Neural progenitor cell (in vitro differentiated cells): ENCODE measurements at regions not wholly inside any gene's neighbourhood (a gene's known extent, or its start where the extent isn't known, plus 50 kb on each side); places are given as distances from the start of the nearest gene placed in this dataset.
"Not testable (repeated sequence)": the region's sequence is repeated elsewhere in the genome, so short reads cannot be mapped to it uniquely, and the experiment has no call there.

ENCODE experiments used
- DNase-seq: peaks from one replicate; pipeline ENCODE4 v3.0.0-alpha.2; 2016; ENCODE audit warnings: low spot score
- H2AFZ ChIP-seq: fragments of 200-600 bp; sonication (generic); replicated peaks from 2 replicates; pipeline ENCODE4 v1.6.1; 2016; ENCODE audit warnings: antibody characterized with exemption
- H3F3A ChIP-seq: fragments of 200-600 bp; sonication (generic); 2 replicates; pipeline ENCODE4 v1.6.1; 2016; ENCODE audit warnings: antibody characterized with exemption, low read depth
- H3K27ac ChIP-seq: fragments of 200-600 bp; sonication (generic); 2 replicates; pipeline ENCODE4 v1.5.1; 2016; ENCODE audit warnings: mild to moderate bottlenecking
- H3K27me3 ChIP-seq: fragments of 200-600 bp; sonication (generic); 2 replicates; pipeline ENCODE4 v1.6.1; 2016; ENCODE audit warnings: mild to moderate bottlenecking, moderate library complexity
- H3K36me3 ChIP-seq: fragments of 200-600 bp; sonication (generic); 2 replicates; pipeline ENCODE4 v1.5.1; 2016
- H3K4me1 ChIP-seq: fragments of 200-600 bp; sonication (generic); 2 replicates; pipeline ENCODE4 v1.6.1; 2016; ENCODE audit warnings: mixed run types
- H3K4me2 ChIP-seq: fragments of 200-600 bp; sonication (generic); 2 replicates; pipeline ENCODE4 v1.6.1; 2016
- H3K4me3 ChIP-seq: fragments of 200-600 bp; sonication (generic); 2 replicates; pipeline ENCODE4 v1.5.1; 2016
- H3K79me2 ChIP-seq: fragments of 200-600 bp; sonication (generic); 2 replicates; pipeline ENCODE4 v1.6.1; 2016; ENCODE audit warnings: low read depth
- H3K9ac ChIP-seq: fragments of 200-600 bp; sonication (generic); 2 replicates; pipeline ENCODE4 v1.6.1; 2016
- H3K9me3 ChIP-seq: fragments of 200-600 bp; sonication (generic); 2 replicates; pipeline ENCODE4 v1.5.1; 2016; ENCODE audit warnings: low read depth
- H4K20me1 ChIP-seq: fragments of 200-600 bp; sonication (generic); 2 replicates; pipeline ENCODE4 v1.6.1; 2016; ENCODE audit warnings: low read depth
- H3K27ac Mint-ChIP-seq: 3 replicates; pipeline ENCODE4 v1.8.0; 2021; ENCODE audit warnings: mixed read lengths
- H3K27me3 Mint-ChIP-seq: 2 replicates; pipeline ENCODE4 v1.8.0; 2022; ENCODE audit warnings: low read depth, mild to moderate bottlenecking, inconsistent platforms, moderate library complexity, mixed read lengths; ENCODE audit not compliant: insufficient read depth
- H3K36me3 Mint-ChIP-seq: 3 replicates; pipeline ENCODE4 v1.8.0; 2021; ENCODE audit warnings: mixed read lengths
- H3K4me1 Mint-ChIP-seq: 3 replicates; pipeline ENCODE4 v1.8.0; 2021; ENCODE audit warnings: mixed read lengths
- H3K4me3 Mint-ChIP-seq: 3 replicates; pipeline ENCODE4 v1.8.0; 2021; ENCODE audit warnings: mild to moderate bottlenecking, moderate library complexity, mixed read lengths
- H3K9me3 Mint-ChIP-seq: 3 replicates; pipeline ENCODE4 v1.8.0; 2020; ENCODE audit warnings: mixed read lengths
- CTCF ChIP-seq: fragments of 200-600 bp; sonication (generic); IDR thresholded peaks from 2 replicates; pipeline ENCODE4 v1.5.1; 2017; ENCODE audit warnings: antibody characterized with exemption, mild to moderate bottlenecking
- EZH2 ChIP-seq: fragments of 200-600 bp; sonication (generic); IDR thresholded peaks from 2 replicates; pipeline ENCODE4 v1.6.1; 2017; ENCODE audit warnings: antibody characterized with exemption, mild to moderate bottlenecking, moderate library complexity
- EZH2phosphoT487 ChIP-seq: fragments of 200-600 bp; sonication (generic); IDR thresholded peaks from 2 replicates; pipeline ENCODE4 v1.6.1; 2017; ENCODE audit warnings: antibody characterized with exemption

- Histone ChIP-seq H3K27me3 (no peaks in the 10 kb centered on the region), H2AFZ (no peak overlapping the region), H3K4me2 (no peak overlapping the region), H3K4me1 (no peaks in the 10 kb centered on the region), H3K4me3 (no peak overlapping the region), H3K9me3 (no peaks in the 10 kb centered on the region), H4K20me1 (no peaks in the 10 kb centered on the region), H3K27ac (no peak overlapping the region), H3K79me2 (no peaks in the 10 kb centered on the region), H3F3A (no peaks in the 10 kb centered on the region), H3K9ac (no peak overlapping the region), H3K36me3 (no peaks in the 10 kb centered on the region)
- Mint-ChIP-seq H3K4me3 (no peak overlapping the region), H3K9me3 (peaks cover 24% of the 10 kb centered on the region), H3K4me1 (no peaks in the 10 kb centered on the region), H3K27ac (no peak overlapping the region), H3K36me3 (no peaks in the 10 kb centered on the region), H3K27me3 (peaks cover 4% of the 10 kb centered on the region)
- DNase-seq, result no peak
- TF ChIP-seq CTCF (no peak), EZH2phosphoT487 (no peak), EZH2 (no peak)
Measured at GRCh38 chr6:40666530-40666929, 79.4 kb upstream of the LRFN2 start.

GRCh38 chr6:40661726-40662125, 74.6 kb upstream of the LRFN2 start:
- Histone ChIP-seq H3K79me2 (no peaks in the 10 kb centered on the region), H3K9ac (no peak overlapping the region), H3F3A (no peaks in the 10 kb centered on the region)

GRCh38 chr6:40656772-40657171, 69.6 kb upstream of the LRFN2 start:
- not testable (repeated sequence) for H3K9me3 ChIP-seq, H3F3A ChIP-seq, H3K9ac ChIP-seq, H3K27me3 Mint-ChIP-seq, H3K4me3 ChIP-seq, H3K27ac Mint-ChIP-seq, H3K36me3 Mint-ChIP-seq, H3K36me3 ChIP-seq, H4K20me1 ChIP-seq, H3K4me1 Mint-ChIP-seq, H2AFZ ChIP-seq, H3K4me3 Mint-ChIP-seq, H3K27me3 ChIP-seq, H3K4me2 ChIP-seq, H3K4me1 ChIP-seq, DNase-seq, H3K27ac ChIP-seq, H3K9me3 Mint-ChIP-seq, H3K79me2 ChIP-seq

More at GRCh38 chr6:40661726-40662125, 74.6 kb upstream of the LRFN2 start:
- H3K27ac ChIP-seq, result no peak overlapping the region
- no peak overlapping the region for H3K4me2 ChIP-seq
- no peaks in the 10 kb centered on the region for H3K27me3 Mint-ChIP-seq
- H3K4me1 Mint-ChIP-seq, result no peaks in the 10 kb centered on the region
- H3K9me3 Mint-ChIP-seq, result peaks cover 20% of the 10 kb centered on the region
- H4K20me1 ChIP-seq, result no peaks in the 10 kb centered on the region
- H2AFZ ChIP-seq, result no peak overlapping the region
- H3K4me3 Mint-ChIP-seq, result no peak overlapping the region
- H3K27me3 ChIP-seq, result no peaks in the 10 kb centered on the region
- no peak for TF ChIP-seq EZH2phosphoT487
- no peak for TF ChIP-seq CTCF
- no peak for TF ChIP-seq EZH2
- no peak overlapping the region for H3K27ac Mint-ChIP-seq
- H3K9me3 ChIP-seq, result no peaks in the 10 kb centered on the region
- no peak for DNase-seq
- H3K4me3 ChIP-seq, result no peak overlapping the region
- no peaks in the 10 kb centered on the region for H3K4me1 ChIP-seq
- H3K36me3 ChIP-seq, result no peaks in the 10 kb centered on the region
- H3K36me3 Mint-ChIP-seq, result no peaks in the 10 kb centered on the region

GRCh38 chr6:40654828-40655227, 67.7 kb upstream of the LRFN2 start:
- Histone ChIP-seq H3K36me3 (no peaks in the 10 kb centered on the region), H3K79me2 (no peaks in the 10 kb centered on the region), H3K27me3 (no peaks in the 10 kb centered on the region), H3K9me3 (no peaks in the 10 kb centered on the region), H3F3A (no peaks in the 10 kb centered on the region), H3K9ac (no peak overlapping the region), H3K27ac (no peak overlapping the region), H3K4me1 (no peaks in the 10 kb centered on the region), H4K20me1 (no peaks in the 10 kb centered on the region), H2AFZ (no peak overlapping the region), H3K4me3 (no peak overlapping the region), H3K4me2 (no peak overlapping the region)
- H3K4me1 Mint-ChIP-seq, result peaks cover 3% of the 10 kb centered on the region
- no peak overlapping the region for H3K27ac Mint-ChIP-seq
- H3K9me3 Mint-ChIP-seq, result no peaks in the 10 kb centered on the region
- H3K4me3 Mint-ChIP-seq, result no peak overlapping the region
- no peak for DNase-seq
- no peak for TF ChIP-seq EZH2phosphoT487
- TF ChIP-seq EZH2, result no peak
- TF ChIP-seq CTCF, result no peak
- peaks cover 5% of the 10 kb centered on the region for H3K27me3 Mint-ChIP-seq
- H3K36me3 Mint-ChIP-seq, result no peaks in the 10 kb centered on the region
